KMS-11 (cell line): ENCODE measurements at regions not wholly inside any gene's neighbourhood (a gene's known extent, or its start where the extent isn't known, plus 50 kb on each side); places are given as distances from the start of the nearest gene placed in this dataset.
"Not testable (repeated sequence)": the region's sequence is repeated elsewhere in the genome, so short reads cannot be mapped to it uniquely, and the experiment has no call there.

Source experiments
- H2AFZ ChIP-seq: fragments of 200-600 bp; sonication (generic); 2 replicates; pipeline ENCODE4 v1.6.1; 2016; ENCODE audit warnings: antibody characterized with exemption, mixed run types, low read depth
- H3K27ac ChIP-seq: fragments of 200-600 bp; sonication (generic); 2 replicates; pipeline ENCODE4 v1.6.1; 2016; ENCODE audit warnings: mild to moderate bottlenecking, mixed run types
- H3K27me3 ChIP-seq: fragments of 200-600 bp; sonication (generic); 2 replicates; pipeline ENCODE4 v1.6.1; 2017; ENCODE audit warnings: mild to moderate bottlenecking, low read depth, mixed run types, moderate library complexity; ENCODE audit not compliant: insufficient read depth
- H3K36me3 ChIP-seq: fragments of 200-600 bp; sonication (generic); 2 replicates; pipeline ENCODE4 v1.6.1; 2017; ENCODE audit warnings: mild to moderate bottlenecking, mixed run types; ENCODE audit not compliant: insufficient read depth
- H3K4me1 ChIP-seq: fragments of 200-600 bp; sonication (generic); 2 replicates; pipeline ENCODE4 v1.6.1; 2016; ENCODE audit warnings: mild to moderate bottlenecking, low read depth, mixed run types; ENCODE audit not compliant: poor library complexity, severe bottlenecking
- H3K4me2 ChIP-seq: fragments of 200-600 bp; sonication (generic); 2 replicates; pipeline ENCODE4 v1.7.0; 2016; ENCODE audit warnings: mild to moderate bottlenecking, mixed run types
- H3K4me3 ChIP-seq: fragments of 200-600 bp; sonication (generic); IDR thresholded peaks from 2 replicates; pipeline ENCODE4 v1.6.1; 2017; ENCODE audit warnings: low read depth, low read length, mixed read lengths; ENCODE audit not compliant: insufficient read depth
- H3K79me2 ChIP-seq: fragments of 200-600 bp; sonication (generic); 2 replicates; pipeline ENCODE4 v1.6.1; 2016; ENCODE audit warnings: low read depth, mixed run types; ENCODE audit not compliant: insufficient read depth
- H3K9ac ChIP-seq: fragments of 200-600 bp; sonication (generic); 2 replicates; pipeline ENCODE4 v1.6.1; 2016; ENCODE audit warnings: mild to moderate bottlenecking, mixed run types
- H4K20me1 ChIP-seq: fragments of 200-600 bp; sonication (generic); 2 replicates; pipeline ENCODE4 v1.6.1; 2016; ENCODE audit warnings: mild to moderate bottlenecking, mixed run types; ENCODE audit not compliant: insufficient read depth
- CTCF ChIP-seq: fragments of 200-600 bp; sonication (generic); conservative IDR thresholded peaks from 2 replicates; pipeline ENCODE4 v1.6.1; 2017; ENCODE audit warnings: low read depth, mild to moderate bottlenecking, antibody characterized with exemption, low read length, moderate library complexity, mixed read lengths

- H3K9ac ChIP-seq, result no peak overlapping the region
- H3K27me3 ChIP-seq, result 0 out of 2 replicates have a peak, but pooled peaks cover 5% of the 10 kb centered on the region
- H4K20me1 ChIP-seq, result no peaks in the 10 kb centered on the region
- no peak for TF ChIP-seq CTCF
- H3K27ac ChIP-seq, result no peak overlapping the region
- H3K4me2 ChIP-seq, result no peak overlapping the region
- H2AFZ ChIP-seq, result no peak overlapping the region
- no peak overlapping the region for H3K4me3 ChIP-seq
- no peaks in the 10 kb centered on the region for H3K36me3 ChIP-seq
- no peaks in the 10 kb centered on the region for H3K4me1 ChIP-seq
- no peaks in the 10 kb centered on the region for H3K79me2 ChIP-seq
Measured at GRCh38 chr12:131537267-131537958, 173.5 kb upstream of the SFSWAP start.

GRCh38 chr12:131539381-131539780 is 171.5 kb upstream of the SFSWAP start:
- Histone ChIP-seq H3K27ac (no peak overlapping the region), H2AFZ (no peak overlapping the region), H4K20me1 (no peaks in the 10 kb centered on the region), H3K4me1 (no peaks in the 10 kb centered on the region), H3K79me2 (no peaks in the 10 kb centered on the region), H3K36me3 (no peaks in the 10 kb centered on the region), H3K4me3 (no peak overlapping the region), H3K27me3 (0 out of 2 replicates have a peak, but pooled peaks cover 5% of the 10 kb centered on the region), H3K9ac (no peak overlapping the region), H3K4me2 (no peak overlapping the region)
- no peak for TF ChIP-seq CTCF

GRCh38 chr12:131540138-131540623 is 170.7 kb upstream of the SFSWAP start:
- Histone ChIP-seq H3K27me3 (0 out of 2 replicates have a peak, but pooled peaks cover 5% of the 10 kb centered on the region), H3K9ac (no peak overlapping the region), H3K4me3 (no peak overlapping the region), H3K79me2 (no peaks in the 10 kb centered on the region), H3K27ac (no peak overlapping the region), H3K4me2 (no peak overlapping the region), H2AFZ (no peak overlapping the region), H3K4me1 (no peaks in the 10 kb centered on the region), H3K36me3 (no peaks in the 10 kb centered on the region), H4K20me1 (no peaks in the 10 kb centered on the region)
- TF ChIP-seq CTCF, result no peak

- H3K79me2 ChIP-seq, H3K4me1 ChIP-seq, H3K27ac ChIP-seq, H2AFZ ChIP-seq, H3K4me3 ChIP-seq, H3K27me3 ChIP-seq, H3K9ac ChIP-seq, H3K36me3 ChIP-seq, H4K20me1 ChIP-seq, H3K4me2 ChIP-seq: not testable (repeated sequence)
Measured at GRCh38 chr12:131541512-131541911, 169.4 kb upstream of the SFSWAP start.

GRCh38 chr12:131542351-131542750 is 168.5 kb upstream of the SFSWAP start:
- Histone ChIP-seq H3K4me2 (no peak overlapping the region), H3K27me3 (no peaks in the 10 kb centered on the region), H3K27ac (no peak overlapping the region), H2AFZ (no peak overlapping the region), H3K79me2 (no peaks in the 10 kb centered on the region), H3K4me3 (no peak overlapping the region), H3K36me3 (no peaks in the 10 kb centered on the region), H3K4me1 (no peaks in the 10 kb centered on the region), H3K9ac (no peak overlapping the region), H4K20me1 (no peaks in the 10 kb centered on the region)
- TF ChIP-seq CTCF, result no peak
